Endothelial cell of umbilical vein (primary cell): ENCODE measurements at regions not wholly inside any gene's neighbourhood (a gene's known extent, or its start where the extent isn't known, plus 50 kb on each side); places are given as distances from the start of the nearest gene placed in this dataset.

Experiments
- BruUV-seq: library from RNA; stranded (reverse); fragments of 400-500 nt; replicated peaks from 2 replicates; lab custom pipeline; 2021; lab: Mats Ljungman, UMichigan
- CTCF ChIA-PET: fragments of 300-600, 350-600 bp; sonication (Branson Sonifier 250); formaldehyde crosslinking; loops from one replicate; lab custom pipeline; 2021; ENCODE audit warnings: antibody characterized with exemption, inconsistent platforms; lab: Charles Lee
- POLR2A ChIA-PET: fragments of 300-600, 350-600 bp; sonication (Branson Sonifier 250); formaldehyde crosslinking; loops from one replicate; lab custom pipeline; 2021; ENCODE audit warnings: antibody characterized with exemption, inconsistent platforms; lab: Charles Lee
- DNase-seq: peaks from one replicate; pipeline ENCODE4 v3.0.0-alpha.2; 2011; ENCODE audit warnings: low read depth, low spot score
- FAIRE-seq: peaks from 2 replicates; lab custom pipeline; 2011; peaks lifted over from hg19 to GRCh38; lab: Jason Lieb, UNC
- H2AFZ ChIP-seq: 2 replicates; pipeline ENCODE4 v1.6.0; 2012; ENCODE audit warnings: low read depth, low read length, control low read depth, inconsistent platforms
- H3K27ac ChIP-seq: 2 replicates; pipeline ENCODE4 v1.5.1; 2011; ENCODE audit warnings: low read depth, mild to moderate bottlenecking, control low read depth, low read length, moderate library complexity; ENCODE audit not compliant: insufficient read depth
- H3K27me3 ChIP-seq, 2 experiments: 2 replicates each; pipeline versions ENCODE4 v1.6.0 to v1.6.1; 2011; ENCODE audit warnings: low read length in 2 of 2, mixed read lengths in 1 of 2; ENCODE audit not compliant: control insufficient read depth in 2 of 2, insufficient read depth in 2 of 2
- H3K36me3 ChIP-seq, 2 experiments: 2 replicates in 1 of 2; 3 replicates in 1 of 2; pipeline ENCODE4 v1.5.1; 2011; ENCODE audit warnings: low read length in 2 of 2, mild to moderate bottlenecking in 1 of 2, moderate library complexity in 1 of 2; ENCODE audit not compliant: control insufficient read depth in 2 of 2, insufficient read depth in 2 of 2; ENCODE audit errors: extremely low read depth in 1 of 2
- H3K4me1 ChIP-seq: 3 replicates; pipeline ENCODE4 v1.5.1; 2011; ENCODE audit warnings: mild to moderate bottlenecking, low read length; ENCODE audit not compliant: control insufficient read depth, insufficient read depth; ENCODE audit errors: extremely low read depth
- H3K4me2 ChIP-seq: 2 replicates; pipeline ENCODE4 v1.6.1; 2011; ENCODE audit warnings: low read length, control low read depth, mixed read lengths; ENCODE audit not compliant: insufficient read depth
- H3K4me3 ChIP-seq, 3 experiments: fragments of 200-600 bp in 1 of 3; sonication (generic), shearing (Covaris generic) in 1 of 3; replicated peaks in 1 of 3; 2 replicates each; pipeline ENCODE4 v1.5.1; 2011 to 2016; ENCODE audit warnings: control low read depth in 3 of 3, low read length in 3 of 3, mild to moderate bottlenecking in 2 of 3, inconsistent platforms in 1 of 3, low read depth in 1 of 3, moderate library complexity in 1 of 3; ENCODE audit not compliant: insufficient read depth in 1 of 3
- H3K79me2 ChIP-seq: 2 replicates; pipeline ENCODE4 v1.6.0; 2012; ENCODE audit warnings: low read length, inconsistent platforms; ENCODE audit not compliant: control insufficient read depth, insufficient read depth
- H3K9ac ChIP-seq: replicated peaks from 2 replicates; pipeline ENCODE3; 2011; ENCODE audit warnings: low read length, control low read depth; ENCODE audit not compliant: insufficient read depth; ENCODE audit errors: extremely low read depth
- H3K9me1 ChIP-seq: replicated peaks from 3 replicates; pipeline ENCODE4 v1.6.0; 2011; ENCODE audit warnings: mild to moderate bottlenecking, low read length; ENCODE audit not compliant: control insufficient read depth, insufficient read depth; ENCODE audit errors: extremely low read depth
- H3K9me3 ChIP-seq: replicated peaks from 2 replicates; pipeline ENCODE4 v1.5.1; 2012; ENCODE audit warnings: low read length, inconsistent platforms; ENCODE audit not compliant: control insufficient read depth, insufficient read depth
- H4K20me1 ChIP-seq: replicated peaks from 2 replicates; pipeline ENCODE3; 2011; ENCODE audit warnings: mild to moderate bottlenecking, low read length; ENCODE audit not compliant: control insufficient read depth, insufficient read depth; ENCODE audit errors: extremely low read depth
- EZH2 ChIP-seq: IDR thresholded peaks from 2 replicates; pipeline ENCODE4 v1.6.1; 2012; ENCODE audit warnings: borderline replicate concordance, low read depth, mild to moderate bottlenecking, moderate library complexity, low read length, inconsistent platforms; ENCODE audit not compliant: severe bottlenecking
- FOS ChIP-seq: IDR thresholded peaks from 2 replicates; pipeline ENCODE4 v1.6.1; 2011; ENCODE audit warnings: mild to moderate bottlenecking, low read length, moderate library complexity, borderline replicate concordance; ENCODE audit not compliant: insufficient read depth
- GATA2 ChIP-seq: IDR thresholded peaks from 2 replicates; pipeline ENCODE4 v1.7.0; 2011; ENCODE audit warnings: low read depth, mild to moderate bottlenecking, moderate library complexity, mixed read lengths, low read length; ENCODE audit not compliant: insufficient read length, insufficient read depth
- JUN ChIP-seq: IDR thresholded peaks from 2 replicates; pipeline ENCODE4 v1.6.1; 2011; ENCODE audit warnings: borderline replicate concordance, low read depth; ENCODE audit not compliant: insufficient read length, insufficient read depth
- MYC ChIP-seq: IDR thresholded peaks from one replicate; pipeline ENCODE4 v1.6.1; 2011; ENCODE audit warnings: mild to moderate bottlenecking, low read depth, low read length
- POLR2A ChIP-seq: IDR thresholded peaks from 2 replicates; pipeline ENCODE4 v1.6.1; 2012; ENCODE audit warnings: low read depth, mild to moderate bottlenecking, control low read depth, low read length
- POLR2AphosphoS5 ChIP-seq: IDR thresholded peaks from 2 replicates; pipeline ENCODE4 v1.6.1; 2012; ENCODE audit warnings: low read depth, mild to moderate bottlenecking, control low read depth, low read length, moderate library complexity; ENCODE audit not compliant: insufficient read depth
- dilution Hi-C: fragments of 300-500 bp; cut with MboI; formaldehyde crosslinking; loops from one replicate; pipeline ENCODE4 v1.15.0; 2019; ENCODE audit warnings: low sequenced_read_pairs; ENCODE audit not compliant: extremely low pct_ligation_motif_present
- intact Hi-C: fragments of 100-400 bp; cut with micrococcal nuclease; formaldehyde crosslinking; loops from one replicate; pipeline ENCODE4 v1.10.0; 2022
- TF ChIP-seq, protein P1 (sequence below): IDR thresholded peaks from 2 replicates; pipeline ENCODE4 v1.6.1; 2011; ENCODE audit not compliant: insufficient read depth, insufficient read length
- TF ChIP-seq, protein P2 (sequence below), 2 donors: IDR thresholded peaks; 1 replicate in 1 of 2; 2 replicates in 1 of 2; pipeline ENCODE4 v1.5.1; 2011; ENCODE audit warnings: low read length in 2 of 2, mild to moderate bottlenecking in 2 of 2, moderate library complexity in 2 of 2, control low read depth in 1 of 2, inconsistent platforms in 1 of 2, low read depth in 1 of 2; ENCODE audit not compliant: insufficient read depth in 1 of 2; ENCODE audit errors: extremely low read depth in 1 of 2

DNA sequence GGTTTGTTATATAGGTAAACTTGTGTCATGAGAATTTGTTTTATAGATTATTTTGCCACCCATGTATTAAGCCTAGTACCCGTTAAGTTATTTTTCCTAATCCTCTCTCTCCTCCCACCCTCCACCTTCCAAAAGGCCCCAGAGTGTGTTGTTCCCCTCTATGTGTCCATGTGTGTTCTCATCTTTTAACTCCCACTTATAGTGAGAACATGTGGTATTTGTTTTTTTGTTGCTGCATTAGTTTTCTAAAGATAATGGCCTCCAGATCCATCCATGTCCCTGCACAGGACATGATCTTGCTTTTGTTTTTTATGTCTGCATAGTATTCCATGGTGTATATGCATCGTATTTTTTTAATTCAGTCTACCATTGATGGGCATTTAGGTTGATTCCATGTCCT lies 1075.6 kb upstream of the CNTNAP5 start:
- Histone ChIP-seq H3K79me2 (no peaks in the 10 kb centered on the region), H3K36me3 (no peaks in the 10 kb centered on the region), H3K9me3 (peaks cover 4% of the 10 kb centered on the region), H3K4me3 (no peak overlapping the region), H4K20me1 (no peaks in the 10 kb centered on the region), H3K9ac (no peak overlapping the region), H3K4me2 (no peak overlapping the region), H3K9me1 (no peaks in the 10 kb centered on the region), H3K4me1 (no peaks in the 10 kb centered on the region), H3K27ac (no peak overlapping the region), H3K27me3 (no peaks in the 10 kb centered on the region), H2AFZ (no peak overlapping the region)
- dilution Hi-C loops (no loop called here), intact Hi-C loops (no loop called here)
- no TSS peak for BruUV-seq
- ChIA-PET CTCF (no interaction called here), POLR2A (no interaction called here)
- TF ChIP-seq MYC (no peak), GATA2 (no peak), EZH2 (no peak), FOS (no peak), JUN (no peak), POLR2AphosphoS5 (no peak)
- TF ChIP-seq, protein P1, sequence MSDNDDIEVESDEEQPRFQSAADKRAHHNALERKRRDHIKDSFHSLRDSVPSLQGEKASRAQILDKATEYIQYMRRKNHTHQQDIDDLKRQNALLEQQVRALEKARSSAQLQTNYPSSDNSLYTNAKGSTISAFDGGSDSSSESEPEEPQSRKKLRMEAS: no peak
- FAIRE-seq (no peak), DNase-seq (no peak)

DNA sequence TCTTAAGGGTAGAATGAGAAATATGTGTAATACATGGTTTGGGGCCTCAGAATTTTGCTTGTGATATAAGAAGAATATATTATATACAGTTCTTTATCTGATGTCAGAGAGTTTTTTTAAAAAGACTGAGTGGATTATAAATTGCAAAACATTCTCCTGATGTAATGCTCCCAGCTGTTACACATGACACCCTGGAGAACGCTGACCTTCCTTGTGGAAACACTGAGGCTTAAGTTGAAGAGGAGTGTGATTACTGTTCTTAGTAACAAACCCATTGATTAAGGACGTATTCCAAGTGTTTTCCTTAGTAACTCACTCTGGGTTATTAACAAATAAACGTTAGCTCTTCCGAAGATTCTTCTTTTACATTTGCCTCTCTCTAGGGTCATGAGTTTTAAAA lies 1069.3 kb upstream of the CNTNAP5 start:
- TF ChIP-seq JUN: no peak
- no peak for TF ChIP-seq POLR2A
- TF ChIP-seq, protein P1: no peak
- TF ChIP-seq, protein P2, sequence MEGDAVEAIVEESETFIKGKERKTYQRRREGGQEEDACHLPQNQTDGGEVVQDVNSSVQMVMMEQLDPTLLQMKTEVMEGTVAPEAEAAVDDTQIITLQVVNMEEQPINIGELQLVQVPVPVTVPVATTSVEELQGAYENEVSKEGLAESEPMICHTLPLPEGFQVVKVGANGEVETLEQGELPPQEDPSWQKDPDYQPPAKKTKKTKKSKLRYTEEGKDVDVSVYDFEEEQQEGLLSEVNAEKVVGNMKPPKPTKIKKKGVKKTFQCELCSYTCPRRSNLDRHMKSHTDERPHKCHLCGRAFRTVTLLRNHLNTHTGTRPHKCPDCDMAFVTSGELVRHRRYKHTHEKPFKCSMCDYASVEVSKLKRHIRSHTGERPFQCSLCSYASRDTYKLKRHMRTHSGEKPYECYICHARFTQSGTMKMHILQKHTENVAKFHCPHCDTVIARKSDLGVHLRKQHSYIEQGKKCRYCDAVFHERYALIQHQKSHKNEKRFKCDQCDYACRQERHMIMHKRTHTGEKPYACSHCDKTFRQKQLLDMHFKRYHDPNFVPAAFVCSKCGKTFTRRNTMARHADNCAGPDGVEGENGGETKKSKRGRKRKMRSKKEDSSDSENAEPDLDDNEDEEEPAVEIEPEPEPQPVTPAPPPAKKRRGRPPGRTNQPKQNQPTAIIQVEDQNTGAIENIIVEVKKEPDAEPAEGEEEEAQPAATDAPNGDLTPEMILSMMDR (IDR thresholded peaks at IDR 0.05; ENCODE audit: extremely low read depth in 1 of 2, insufficient read depth in 1 of 2, low read depth in 1 of 2, low read length in 2 of 2): no peak
- no peak for TF ChIP-seq GATA2
- TF ChIP-seq EZH2: no peak
- TF ChIP-seq POLR2AphosphoS5: no peak
- TF ChIP-seq MYC: no peak
- no peak for TF ChIP-seq FOS
- H3K9me3 ChIP-seq: peaks cover 2% of the 10 kb centered on the region
- no peaks in the 10 kb centered on the region for H3K79me2 ChIP-seq
- no peak overlapping the region for H3K4me3 ChIP-seq
- FAIRE-seq (no peak), DNase-seq (no peak)
- H3K36me3 ChIP-seq: no peaks in the 10 kb centered on the region
- no peak overlapping the region for H3K9ac ChIP-seq
- intact Hi-C loops: no loop called here
- ChIA-PET CTCF (no interaction called here), POLR2A (no interaction called here)
- no TSS peak for BruUV-seq
- H3K4me2 ChIP-seq: no peak overlapping the region
- no peaks in the 10 kb centered on the region for H4K20me1 ChIP-seq
- dilution Hi-C loops: no loop called here
- no peak overlapping the region for H2AFZ ChIP-seq
- no peaks in the 10 kb centered on the region for H3K27me3 ChIP-seq
- no peaks in the 10 kb centered on the region for H3K4me1 ChIP-seq
- no peak overlapping the region for H3K27ac ChIP-seq
- H3K9me1 ChIP-seq: no peaks in the 10 kb centered on the region
